Mucosa of rectum (tissue), 2 donors: ENCODE measurements at regions not wholly inside any gene's neighbourhood (a gene's known extent, or its start where the extent isn't known, plus 50 kb on each side); places are given as distances from the start of the nearest gene placed in this dataset.

Experiments used
- H3K27ac ChIP-seq, 2 donors: one replicate each; pipeline ENCODE4 v1.7.0; 2013; ENCODE audit warnings: inconsistent platforms in 2 of 2, low read depth in 2 of 2, low read length in 2 of 2
- H3K27me3 ChIP-seq, 2 donors: one replicate each; pipeline ENCODE4 v1.7.0; 2013; ENCODE audit warnings: low read length in 2 of 2; ENCODE audit not compliant: control insufficient read depth in 2 of 2, insufficient read depth in 2 of 2
- H3K36me3 ChIP-seq, 2 donors: one replicate each; pipeline ENCODE4 v1.7.0; 2013; ENCODE audit warnings: low read length in 2 of 2; ENCODE audit not compliant: control insufficient read depth in 2 of 2, insufficient read depth in 2 of 2
- H3K4me1 ChIP-seq, 2 donors: one replicate each; pipeline ENCODE4 v1.7.0; 2013; ENCODE audit warnings: low read length in 2 of 2, mild to moderate bottlenecking in 1 of 2; ENCODE audit not compliant: control insufficient read depth in 2 of 2, insufficient read depth in 2 of 2
- H3K4me3 ChIP-seq, 2 donors: one replicate each; pipeline ENCODE4 v1.7.0; 2013; ENCODE audit warnings: low read length in 2 of 2
- H3K9ac ChIP-seq, 2 donors: one replicate each; pipeline ENCODE4 v1.7.0; 2013; ENCODE audit warnings: low read length in 2 of 2, low read depth in 1 of 2, mild to moderate bottlenecking in 1 of 2
- H3K9me3 ChIP-seq, 2 donors: one replicate each; pipeline ENCODE4 v1.7.0; 2013; ENCODE audit warnings: low read length in 2 of 2; ENCODE audit not compliant: control insufficient read depth in 2 of 2
- donor health status: healthy.
- donor health status: Normal muscosa, but diverticular disease.

DNA sequence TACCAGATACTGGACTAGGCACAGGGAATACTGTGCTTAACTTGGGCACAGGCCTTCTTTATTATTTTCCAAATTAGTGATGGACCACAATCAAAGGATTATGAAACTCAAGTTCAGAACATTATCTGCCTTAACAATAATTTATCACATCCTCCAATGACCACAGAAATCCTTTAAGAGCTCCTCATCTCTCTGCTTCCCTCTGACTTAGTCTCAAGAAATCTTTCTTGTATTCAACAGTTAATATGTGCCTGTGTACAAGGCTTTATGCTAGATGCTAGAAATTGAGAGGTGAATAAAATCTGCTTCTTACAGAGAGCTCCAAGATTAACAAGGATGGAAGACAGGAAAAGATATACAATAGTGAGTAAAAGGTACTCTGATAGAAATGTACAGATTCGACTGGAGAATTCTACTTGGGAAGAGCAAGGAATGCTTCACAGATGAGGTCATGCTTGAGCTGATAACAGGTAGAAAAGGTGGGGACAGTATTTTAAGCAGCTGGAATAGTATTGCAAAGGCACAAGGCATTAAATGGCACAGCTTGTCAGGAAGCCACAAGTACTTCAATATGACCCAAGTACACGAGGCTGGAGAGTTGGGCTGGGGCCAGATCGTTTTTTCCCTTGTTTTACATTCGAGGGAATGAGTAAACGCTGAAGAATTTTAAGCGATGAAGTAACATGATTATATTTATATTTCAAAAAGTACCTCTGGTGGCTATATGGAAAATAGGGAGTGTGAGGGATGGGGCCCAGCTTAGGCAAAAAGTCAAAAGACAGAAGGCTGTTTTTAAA, 55.1 kb upstream of the ARID2 start:
- no peaks in the 10 kb centered on the region for H3K9me3 ChIP-seq
- peaks cover 0 to 5% of the 10 kb centered on the region in 2 donors for H3K4me1 ChIP-seq
- H3K4me3 ChIP-seq: no peak overlapping the region
- H3K27me3 ChIP-seq: no peaks in the 10 kb centered on the region
- H3K27ac ChIP-seq: no peak overlapping the region
- H3K36me3 ChIP-seq: no peaks in the 10 kb centered on the region
- H3K9ac ChIP-seq: no peak overlapping the region

DNA sequence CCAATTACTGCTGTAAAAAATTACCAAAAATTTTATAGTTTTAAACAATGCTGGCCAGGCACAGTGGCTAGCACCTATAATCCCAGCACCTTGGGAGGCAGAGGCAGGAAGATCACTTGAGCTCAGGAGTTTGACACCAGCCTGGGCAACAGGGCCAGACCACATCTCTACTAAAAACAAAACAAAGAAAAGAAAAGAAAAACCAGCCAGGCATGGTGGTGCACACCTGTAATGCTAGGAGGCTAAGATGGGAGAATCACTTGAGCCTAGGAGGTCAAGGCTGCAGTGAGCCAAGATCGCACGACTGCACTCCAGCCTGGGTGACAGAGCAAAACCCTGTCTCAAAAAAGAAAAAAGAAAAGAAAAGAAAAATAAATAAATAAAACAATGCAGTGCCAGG, 54.0 kb upstream of the ARID2 start:
- no peaks in the 10 kb centered on the region for H3K36me3 ChIP-seq
- H3K27ac ChIP-seq: no peak overlapping the region
- H3K4me3 ChIP-seq: no peak overlapping the region
- H3K9me3 ChIP-seq: no peaks in the 10 kb centered on the region
- H3K27me3 ChIP-seq: no peaks in the 10 kb centered on the region
- H3K4me1 ChIP-seq: no peaks in the 10 kb centered on the region
- no peak overlapping the region for H3K9ac ChIP-seq
